Keratinocyte (primary cell): ENCODE measurements at regions not wholly inside any gene's neighbourhood (a gene's known extent, or its start where the extent isn't known, plus 50 kb on each side); places are given as distances from the start of the nearest gene placed in this dataset.

Experiments
- DNase-seq: peaks from one replicate; pipeline ENCODE4 v3.0.0-alpha.2; 2011; ENCODE audit warnings: low read depth, missing footprints, low spot score
- FAIRE-seq: peaks from 2 replicates; lab custom pipeline; 2011; peaks lifted over from hg19 to GRCh38; lab: Jason Lieb, UNC
- H2AFZ ChIP-seq: 2 replicates; pipeline ENCODE4 v1.6.0; 2012; ENCODE audit warnings: low read length, control low read depth, inconsistent platforms; ENCODE audit not compliant: control insufficient read depth
- H3K27ac ChIP-seq: 2 replicates; pipeline ENCODE4 v1.5.1; 2011; ENCODE audit warnings: low read length; ENCODE audit not compliant: control insufficient read depth, insufficient read depth
- H3K27me3 ChIP-seq: 3 replicates; pipeline ENCODE4 v1.6.0; 2011; ENCODE audit warnings: low read length; ENCODE audit not compliant: control insufficient read depth, insufficient read depth; ENCODE audit errors: extremely low read depth
- H3K36me3 ChIP-seq, 2 experiments: 2 replicates in 1 of 2; 3 replicates in 1 of 2; pipeline ENCODE4 v1.5.1; 2011; ENCODE audit warnings: low read length in 2 of 2, mild to moderate bottlenecking in 1 of 2; ENCODE audit not compliant: control insufficient read depth in 2 of 2, insufficient read depth in 2 of 2; ENCODE audit errors: extremely low read depth in 1 of 2
- H3K4me1 ChIP-seq: 3 replicates; pipeline ENCODE4 v1.5.1; 2011; ENCODE audit warnings: low read length; ENCODE audit not compliant: control insufficient read depth, insufficient read depth; ENCODE audit errors: extremely low read depth
- H3K4me2 ChIP-seq: 3 replicates; pipeline ENCODE4 v1.6.0; 2011; ENCODE audit warnings: low read depth, low read length; ENCODE audit not compliant: control insufficient read depth, insufficient read depth; ENCODE audit errors: extremely low read depth
- H3K4me3 ChIP-seq, 3 experiments: fragments of 200-600 bp in 1 of 3; sonication (generic) in 1 of 3; 2 replicates in 2 of 3; 3 replicates in 1 of 3; pipeline ENCODE4 v1.5.1; 2011 to 2016; ENCODE audit warnings: low read length in 3 of 3, mild to moderate bottlenecking in 3 of 3, control low read depth in 2 of 3, inconsistent platforms in 1 of 3, low read depth in 1 of 3, mixed read lengths in 1 of 3, mixed run types in 1 of 3, moderate library complexity in 1 of 3; ENCODE audit not compliant: control insufficient read depth in 2 of 3, insufficient read depth in 2 of 3; ENCODE audit errors: extremely low read depth in 1 of 3
- H3K79me2 ChIP-seq: 2 replicates; pipeline ENCODE4 v1.6.0; 2012; ENCODE audit warnings: low read length; ENCODE audit not compliant: control insufficient read depth, insufficient read depth
- H3K9ac ChIP-seq: 3 replicates; pipeline ENCODE4 v1.6.0; 2011; ENCODE audit warnings: low read length; ENCODE audit not compliant: control insufficient read depth, insufficient read depth; ENCODE audit errors: extremely low read depth
- H3K9me1 ChIP-seq: 3 replicates; pipeline ENCODE4 v1.6.0; 2011; ENCODE audit warnings: low read length; ENCODE audit not compliant: control insufficient read depth, insufficient read depth; ENCODE audit errors: extremely low read depth
- H3K9me3 ChIP-seq: 2 replicates; pipeline ENCODE4 v1.5.1; 2012; ENCODE audit warnings: low read depth, low read length; ENCODE audit not compliant: control insufficient read depth
- H4K20me1 ChIP-seq: 3 replicates; pipeline ENCODE4 v1.6.0; 2011; ENCODE audit warnings: low read length; ENCODE audit not compliant: control insufficient read depth, insufficient read depth; ENCODE audit errors: extremely low read depth
- EZH2 ChIP-seq: IDR thresholded peaks from one replicate; pipeline ENCODE4 v1.6.1; 2012; ENCODE audit warnings: inconsistent platforms, mild to moderate bottlenecking, low read length, moderate library complexity
- dilution Hi-C: fragments of 300-500 bp; cut with MboI; formaldehyde crosslinking; loops from one replicate; pipeline ENCODE4 v1.7.0; 2020; ENCODE audit warnings: low sequenced_read_pairs; ENCODE audit not compliant: extremely low pct_ligation_motif_present
- TF ChIP-seq, protein P1 (sequence below), 3 experiments: IDR thresholded peaks in 1 of 3; conservative IDR thresholded peaks in 1 of 3; optimal IDR thresholded peaks in 1 of 3; 2 replicates in 2 of 3; 3 replicates in 1 of 3; pipeline versions ENCODE3 to v1.5.1; 2011; ENCODE audit warnings: low read length in 3 of 3, mild to moderate bottlenecking in 3 of 3, moderate library complexity in 2 of 3, control low read depth in 1 of 3, inconsistent platforms in 1 of 3; ENCODE audit not compliant: insufficient read depth in 2 of 3; ENCODE audit errors: extremely low read depth in 1 of 3

DNA sequence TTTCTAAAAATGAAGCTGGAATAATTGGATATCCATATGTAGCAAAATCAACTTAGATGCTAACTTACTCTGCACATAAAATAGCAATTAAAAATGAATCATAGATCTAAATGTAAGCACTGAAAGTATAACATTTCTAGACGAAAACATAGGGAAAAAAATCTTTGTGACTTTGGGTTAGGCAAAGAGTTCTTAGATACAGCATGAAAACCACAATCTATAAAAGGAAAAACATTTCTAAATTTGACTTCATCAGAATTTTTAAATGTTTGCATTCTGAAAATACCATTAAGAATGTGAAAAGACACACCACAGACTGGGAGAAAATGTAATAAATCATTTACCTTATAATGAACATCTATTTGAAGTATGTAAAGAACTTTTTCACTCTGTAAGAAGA is 128.8 kb downstream of the APIP start:
- Histone ChIP-seq H4K20me1 (no peaks in the 10 kb centered on the region), H3K9me1 (no peaks in the 10 kb centered on the region), H3K4me2 (no peak overlapping the region), H3K4me3 (no peak overlapping the region), H2AFZ (no peak overlapping the region), H3K27ac (no peak overlapping the region), H3K79me2 (no peaks in the 10 kb centered on the region), H3K27me3 (no peaks in the 10 kb centered on the region), H3K36me3 (no peaks in the 10 kb centered on the region), H3K9ac (no peak overlapping the region), H3K9me3 (no peaks in the 10 kb centered on the region), H3K4me1 (no peaks in the 10 kb centered on the region)
- dilution Hi-C loops: no loop called here
- no peak for FAIRE-seq
- no peak for TF ChIP-seq EZH2
- TF ChIP-seq, protein P1, sequence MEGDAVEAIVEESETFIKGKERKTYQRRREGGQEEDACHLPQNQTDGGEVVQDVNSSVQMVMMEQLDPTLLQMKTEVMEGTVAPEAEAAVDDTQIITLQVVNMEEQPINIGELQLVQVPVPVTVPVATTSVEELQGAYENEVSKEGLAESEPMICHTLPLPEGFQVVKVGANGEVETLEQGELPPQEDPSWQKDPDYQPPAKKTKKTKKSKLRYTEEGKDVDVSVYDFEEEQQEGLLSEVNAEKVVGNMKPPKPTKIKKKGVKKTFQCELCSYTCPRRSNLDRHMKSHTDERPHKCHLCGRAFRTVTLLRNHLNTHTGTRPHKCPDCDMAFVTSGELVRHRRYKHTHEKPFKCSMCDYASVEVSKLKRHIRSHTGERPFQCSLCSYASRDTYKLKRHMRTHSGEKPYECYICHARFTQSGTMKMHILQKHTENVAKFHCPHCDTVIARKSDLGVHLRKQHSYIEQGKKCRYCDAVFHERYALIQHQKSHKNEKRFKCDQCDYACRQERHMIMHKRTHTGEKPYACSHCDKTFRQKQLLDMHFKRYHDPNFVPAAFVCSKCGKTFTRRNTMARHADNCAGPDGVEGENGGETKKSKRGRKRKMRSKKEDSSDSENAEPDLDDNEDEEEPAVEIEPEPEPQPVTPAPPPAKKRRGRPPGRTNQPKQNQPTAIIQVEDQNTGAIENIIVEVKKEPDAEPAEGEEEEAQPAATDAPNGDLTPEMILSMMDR (optimal IDR thresholded peaks at IDR 0.05 in 1 of 3, IDR thresholded peaks at IDR 0.05 in 1 of 3, conservative IDR thresholded peaks at IDR 0.05 in 1 of 3; ENCODE audit: extremely low read depth in 1 of 3, insufficient read depth in 2 of 3, low read length in 3 of 3): no peak
- no peak for DNase-seq

DNA sequence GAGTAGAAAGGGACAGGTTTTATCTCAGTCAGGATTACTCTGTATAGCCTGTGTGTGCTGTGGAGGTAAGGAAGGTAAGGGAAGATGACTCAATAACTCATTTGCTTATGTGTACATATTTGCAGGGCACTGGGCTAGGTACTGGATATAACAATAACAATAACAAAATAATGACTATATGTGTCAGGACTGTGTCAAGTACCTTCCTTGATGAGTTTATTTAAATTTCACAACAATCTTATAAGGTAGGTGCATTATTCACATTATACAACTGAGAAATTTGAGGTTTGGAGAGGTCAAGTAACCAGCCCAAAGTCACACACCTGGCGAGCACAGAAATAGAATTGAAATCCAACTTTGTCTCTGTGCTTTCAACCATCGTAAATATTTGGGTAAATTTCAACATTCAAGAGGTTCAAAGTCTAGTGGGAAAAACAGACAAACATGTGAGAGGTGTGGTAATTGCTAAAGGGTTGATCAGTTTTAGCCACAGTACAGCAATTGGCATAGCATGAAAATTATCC is 131.8 kb downstream of the APIP start:
- FAIRE-seq: no peak
- H3K4me1 ChIP-seq: no peaks in the 10 kb centered on the region
- no peak overlapping the region for H3K9ac ChIP-seq
- no peak for DNase-seq
- no peaks in the 10 kb centered on the region for H3K36me3 ChIP-seq
- H2AFZ ChIP-seq: no peak overlapping the region
- no peak overlapping the region for H3K4me2 ChIP-seq
- H3K79me2 ChIP-seq: no peaks in the 10 kb centered on the region
- TF ChIP-seq, protein P1 (optimal IDR thresholded peaks at IDR 0.05 in 1 of 3, IDR thresholded peaks at IDR 0.05 in 1 of 3, conservative IDR thresholded peaks at IDR 0.05 in 1 of 3; ENCODE audit: extremely low read depth in 1 of 3, insufficient read depth in 2 of 3, low read length in 3 of 3): no peak
- no peaks in the 10 kb centered on the region for H3K27me3 ChIP-seq
- H4K20me1 ChIP-seq: no peaks in the 10 kb centered on the region
- H3K27ac ChIP-seq: no peak overlapping the region
- dilution Hi-C loops: no loop called here
- H3K4me3 ChIP-seq: no peak overlapping the region
- no peaks in the 10 kb centered on the region for H3K9me1 ChIP-seq
- H3K9me3 ChIP-seq: no peaks in the 10 kb centered on the region
